Fibroblast of mammary gland (primary cell): ENCODE measurements at regions not wholly inside any gene's neighbourhood (a gene's known extent, or its start where the extent isn't known, plus 50 kb on each side); places are given as distances from the start of the nearest gene placed in this dataset.

Source experiments
- DNase-seq: peaks from one replicate; pipeline ENCODE4 v3.0.0-alpha.2; 2010; ENCODE audit warnings: low read depth
- H3K4me3 ChIP-seq: 2 replicates; pipeline ENCODE4 v1.5.1; 2011; ENCODE audit warnings: low read depth, mild to moderate bottlenecking, low read length, moderate library complexity; ENCODE audit not compliant: control insufficient read depth
- CTCF ChIP-seq: conservative IDR thresholded peaks from 2 replicates; pipeline ENCODE4 v1.5.1; 2011; ENCODE audit warnings: low read depth, low read length, inconsistent platforms; ENCODE audit not compliant: control insufficient read depth, insufficient read depth

DNA sequence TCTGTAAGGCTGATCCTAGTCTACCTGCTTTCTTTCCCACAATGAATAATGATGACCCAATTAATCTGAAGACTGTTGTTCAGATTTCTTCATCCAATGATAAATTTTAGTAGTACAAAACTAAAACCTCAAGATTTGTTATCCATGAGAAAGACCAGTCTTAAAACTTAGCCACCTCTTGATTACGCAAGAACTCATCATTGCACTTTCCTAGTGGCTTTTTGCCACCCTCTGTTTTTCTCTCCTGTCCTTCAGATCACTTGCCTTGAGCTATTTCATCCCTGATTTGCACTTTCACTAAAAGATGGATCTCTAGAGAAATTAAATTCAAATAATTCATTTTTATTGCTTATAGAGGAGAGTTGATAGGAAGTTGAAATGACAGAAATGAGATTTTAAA lies 142.7 kb upstream of the RBMS3 start:
- DNase-seq, result no peak
- H3K4me3 ChIP-seq, result no peak overlapping the region
- no peak for TF ChIP-seq CTCF

GRCh38 chr3:29140666-29141065 lies 140.2 kb upstream of the RBMS3 start:
- DNase-seq, result no peak
- no peak overlapping the region for H3K4me3 ChIP-seq
- no peak for TF ChIP-seq CTCF

DNA sequence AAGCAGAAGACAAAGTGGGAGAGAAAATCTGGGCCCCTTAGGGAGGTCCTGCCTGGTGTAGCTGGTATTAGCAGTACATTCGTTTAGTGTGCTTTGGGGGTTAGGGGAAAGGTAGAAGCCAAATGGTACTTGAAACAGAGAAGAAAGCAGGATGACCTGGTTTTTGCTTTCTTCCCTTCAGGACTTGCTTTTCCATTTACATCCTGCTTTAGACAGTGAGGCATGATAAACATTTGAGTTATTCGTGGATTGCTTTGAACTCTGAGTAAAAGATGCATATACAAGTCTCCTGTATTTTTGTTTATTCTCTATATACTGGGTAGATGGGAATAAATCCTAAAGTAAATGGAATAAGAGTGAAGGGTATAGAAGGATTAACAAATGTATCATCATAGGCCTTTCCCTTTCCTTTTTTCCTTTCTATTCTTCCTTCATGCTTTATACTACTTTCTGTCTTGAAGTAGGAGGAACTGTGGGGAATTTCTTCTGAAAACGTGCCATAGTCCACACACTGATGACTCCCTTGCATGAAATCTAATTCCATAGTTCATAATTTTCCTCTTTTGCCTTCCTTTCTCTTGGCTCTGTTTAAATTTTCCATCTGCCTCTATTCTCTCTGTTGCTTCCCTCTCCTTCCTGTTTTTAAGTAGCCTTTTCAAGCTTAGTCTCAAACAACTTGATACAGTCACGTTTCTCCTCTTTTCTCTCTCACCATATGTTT lies 139.5 kb upstream of the RBMS3 start:
- no peak overlapping the region for H3K4me3 ChIP-seq
- TF ChIP-seq CTCF, result no peak
- no peak for DNase-seq

DNA sequence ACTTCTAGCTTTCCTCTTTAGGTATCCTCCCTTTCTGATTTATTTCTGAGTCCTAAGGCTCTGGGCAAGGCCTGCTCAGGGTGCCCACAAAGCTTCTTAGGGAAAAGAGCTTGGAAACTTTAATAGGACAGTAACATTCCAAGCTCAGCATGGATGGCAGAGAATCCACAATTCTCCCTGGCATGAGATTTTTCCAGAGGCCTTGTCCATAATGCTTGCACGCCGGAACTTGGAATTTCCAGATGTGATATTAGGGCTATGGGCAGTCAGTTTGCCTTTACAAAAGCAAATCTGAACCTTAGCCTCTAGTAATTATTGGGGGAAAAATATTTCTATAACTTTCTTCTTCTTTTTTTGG lies 139.0 kb upstream of the RBMS3 start:
- H3K4me3 ChIP-seq, result no peak overlapping the region
- TF ChIP-seq CTCF, result no peak
- DNase-seq, result no peak

- TF ChIP-seq CTCF, result no peak
- H3K4me3 ChIP-seq, result no peak overlapping the region
- DNase-seq, result no peak
These were observed 137.7 kb upstream of the RBMS3 start for GRCh38 chr3:29143151-29143550.

- DNase-seq, result no peak
- no peak for TF ChIP-seq CTCF
- H3K4me3 ChIP-seq, result no peak overlapping the region
These were observed 136.5 kb upstream of the RBMS3 start for GRCh38 chr3:29144361-29144760.

DNA sequence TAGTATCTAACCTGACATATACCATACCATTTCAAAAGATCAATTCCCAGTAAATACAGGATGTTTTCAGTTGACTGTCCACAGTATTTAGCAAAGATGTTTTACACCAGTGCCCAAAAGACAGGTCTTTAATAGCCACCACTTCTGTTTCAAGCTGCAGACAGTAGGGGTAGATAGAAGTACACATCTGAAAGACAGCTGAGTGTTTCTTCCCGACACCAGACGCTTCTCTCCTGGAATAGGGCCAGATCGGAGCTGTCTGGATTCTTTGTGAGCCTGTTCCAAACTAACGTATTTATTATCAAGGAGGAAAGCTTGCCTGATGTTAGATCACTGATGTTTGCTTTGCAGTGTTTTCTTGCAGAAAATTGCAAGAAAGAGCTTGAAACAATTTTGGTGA lies 136.1 kb upstream of the RBMS3 start:
- TF ChIP-seq CTCF, result peak; percentile 54
- peak; percentile 74 for DNase-seq
- H3K4me3 ChIP-seq, result no peak overlapping the region
